ENCODE measurements at regions not wholly inside any gene's neighbourhood (a gene's known extent, or its start where the extent isn't known, plus 50 kb on each side); places are given as distances from the start of the nearest gene placed in this dataset.

GRCh38 chr5:121399879-121400278 lies 451.8 kb upstream of the FTMT start:
- TF ChIP-seq POLR2A (IDR thresholded peaks at IDR 0.05) = no peak
- TF ChIP-seq POLR2AphosphoS5 (IDR thresholded peaks at IDR 0.05) = no peak
- no peak for TF ChIP-seq EP300 (IDR thresholded peaks at IDR 0.05)
- TF ChIP-seq CTCF (IDR thresholded peaks at IDR 0.05) = no peak
- DNase-seq = no peak
- Histone ChIP-seq H3K27me3 (no peaks in the 10 kb centered on the region), H3K36me3 (no peaks in the 10 kb centered on the region), H3K27ac (no peak overlapping the region), H3K4me3 (no peak overlapping the region), H3K9me3 (no peaks in the 10 kb centered on the region), H3K4me1 (no peaks in the 10 kb centered on the region)
- WGBS, 2 donors = 63 to 77% methylated on average over 1 of the region's 1 CpG
- intact Hi-C loops (cut with DNase I) = no loop called here

GRCh38 chr5:121408778-121409177 lies 442.9 kb upstream of the FTMT start:
- TF ChIP-seq POLR2AphosphoS5 (IDR thresholded peaks at IDR 0.05) = no peak
- TF ChIP-seq CTCF (IDR thresholded peaks at IDR 0.05) = no peak
- TF ChIP-seq EP300 (IDR thresholded peaks at IDR 0.05) = no peak
- TF ChIP-seq POLR2A (IDR thresholded peaks at IDR 0.05) = no peak
- intact Hi-C loops (cut with DNase I) = no loop called here
- WGBS, 2 donors = 31 to 65% methylated on average over 1 of the region's 1 CpG

DNA sequence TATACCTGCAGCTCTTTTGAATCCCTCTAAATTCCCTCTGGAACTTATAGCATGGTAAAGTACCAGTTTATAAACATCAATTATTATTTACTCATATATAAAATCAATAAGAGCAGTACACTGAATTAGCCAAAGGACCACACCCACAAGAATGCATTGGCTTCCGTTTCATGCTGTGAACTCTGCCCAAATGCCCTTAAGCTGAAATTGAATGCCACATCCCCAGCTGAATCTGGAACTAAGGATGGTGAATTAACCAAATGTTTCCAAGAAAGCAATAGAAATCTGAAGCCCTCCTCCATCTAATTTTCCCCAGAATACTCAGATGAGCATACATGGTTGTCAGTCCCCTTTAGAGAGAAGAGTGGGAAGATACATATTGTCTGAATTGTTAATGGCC lies 436.4 kb upstream of the FTMT start:
- TF ChIP-seq CTCF (IDR thresholded peaks at IDR 0.05) (no peak), POLR2AphosphoS5 (IDR thresholded peaks at IDR 0.05) (no peak), POLR2A (IDR thresholded peaks at IDR 0.05) (no peak), EP300 (IDR thresholded peaks at IDR 0.05) (no peak)
- Histone ChIP-seq H3K4me1 (no peaks in the 10 kb centered on the region), H3K9me3 (no peaks in the 10 kb centered on the region), H3K4me3 (no peak overlapping the region), H3K36me3 (no peaks in the 10 kb centered on the region), H3K27me3 (no peaks in the 10 kb centered on the region), H3K27ac (no peak overlapping the region)
- no peak for DNase-seq
- intact Hi-C loops (cut with DNase I) = no loop called here
- WGBS, 2 donors = 22 to 62% methylated on average over 1 of the region's 1 CpG

More at GRCh38 chr5:121408778-121409177, 442.9 kb upstream of the FTMT start:
- Histone ChIP-seq H3K27ac (no peak overlapping the region), H3K4me3 (no peak overlapping the region), H3K36me3 (no peaks in the 10 kb centered on the region), H3K27me3 (no peaks in the 10 kb centered on the region), H3K4me1 (no peaks in the 10 kb centered on the region), H3K9me3 (no peaks in the 10 kb centered on the region)
- no peak for DNase-seq

DNA sequence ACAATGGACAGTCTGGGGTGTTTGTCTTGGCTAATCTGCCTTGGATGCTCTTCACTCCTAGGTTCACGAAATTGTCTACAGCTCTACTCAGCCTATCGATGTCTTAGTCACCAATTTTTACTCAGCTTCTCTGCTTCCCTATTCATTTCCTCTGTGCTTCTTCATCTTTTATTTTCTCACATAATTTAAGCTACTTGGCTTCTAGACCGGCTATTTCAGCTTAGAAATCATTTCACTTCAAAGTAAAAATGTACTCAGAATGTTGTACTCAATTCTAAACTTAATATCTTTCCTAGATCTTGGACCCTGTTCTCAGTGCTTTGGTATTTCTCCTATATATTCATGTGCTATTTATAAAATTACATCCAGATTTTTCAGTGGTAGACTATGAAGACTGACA lies 430.0 kb upstream of the FTMT start:
- no peak for DNase-seq
- Histone ChIP-seq H3K27ac (no peak overlapping the region), H3K9me3 (no peaks in the 10 kb centered on the region), H3K4me1 (no peaks in the 10 kb centered on the region), H3K27me3 (no peaks in the 10 kb centered on the region), H3K4me3 (no peak overlapping the region), H3K36me3 (no peaks in the 10 kb centered on the region)
- 68 to 73% methylated on average over 3 of the region's 3 CpGs for WGBS, 2 donors
- intact Hi-C loops (cut with DNase I) = no loop called here
- TF ChIP-seq POLR2AphosphoS5 (IDR thresholded peaks at IDR 0.05) = no peak
- no peak for TF ChIP-seq CTCF (IDR thresholded peaks at IDR 0.05)
- no peak for TF ChIP-seq EP300 (IDR thresholded peaks at IDR 0.05)
- no peak for TF ChIP-seq POLR2A (IDR thresholded peaks at IDR 0.05)

DNA sequence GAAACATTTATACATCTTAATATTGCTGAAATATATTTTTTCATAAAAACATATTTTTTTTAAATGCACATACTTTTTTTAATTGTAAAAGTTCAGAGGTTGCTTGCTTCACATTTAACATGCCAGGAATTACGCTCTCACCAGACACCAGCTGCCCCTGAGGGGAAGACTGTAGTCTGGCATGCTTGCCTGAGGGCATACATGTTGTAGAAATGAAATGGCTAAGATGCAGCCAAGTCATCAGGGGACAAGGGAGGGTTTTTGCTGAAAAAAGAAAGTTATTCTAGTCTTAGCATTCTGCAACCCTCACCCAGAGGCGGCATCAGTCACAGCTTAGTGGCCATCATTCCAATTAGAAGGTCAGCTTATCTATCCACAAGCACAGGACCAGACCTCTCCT lies 426.7 kb upstream of the FTMT start:
- intact Hi-C loops (cut with DNase I) = no loop called here
- H3K36me3 ChIP-seq = no peaks in the 10 kb centered on the region
- H3K27me3 ChIP-seq = no peaks in the 10 kb centered on the region
- no peak for DNase-seq
- H3K4me1 ChIP-seq = no peaks in the 10 kb centered on the region
- H3K4me3 ChIP-seq = no peak overlapping the region
- H3K27ac ChIP-seq = no peak overlapping the region
- 85 to 91% methylated on average over 2 of the region's 2 CpGs for WGBS, 2 donors
- no peaks in the 10 kb centered on the region for H3K9me3 ChIP-seq
- TF ChIP-seq CTCF (IDR thresholded peaks at IDR 0.05) (no peak), EP300 (IDR thresholded peaks at IDR 0.05) (no peak), POLR2AphosphoS5 (IDR thresholded peaks at IDR 0.05) (no peak), POLR2A (IDR thresholded peaks at IDR 0.05) (no peak)

All from sigmoid colon (tissue), 6 donors.